HUES64 (cell line): ENCODE measurements at regions not wholly inside any gene's neighbourhood (a gene's known extent, or its start where the extent isn't known, plus 50 kb on each side); places are given as distances from the start of the nearest gene placed in this dataset.

ENCODE experiments used
- H3K27ac ChIP-seq: 2 replicates; pipeline ENCODE4 v1.7.0; 2013; ENCODE audit warnings: low read depth, low read length, inconsistent platforms
- H3K27me3 ChIP-seq: 2 replicates; pipeline ENCODE4 v1.6.1; 2013; ENCODE audit warnings: mild to moderate bottlenecking, low read length; ENCODE audit not compliant: insufficient read depth
- H3K36me3 ChIP-seq: 2 replicates; pipeline ENCODE4 v1.6.1; 2013; ENCODE audit warnings: mild to moderate bottlenecking, low read length; ENCODE audit not compliant: insufficient read depth
- H3K4me1 ChIP-seq: 2 replicates; pipeline ENCODE4 v1.6.1; 2013; ENCODE audit warnings: mild to moderate bottlenecking, low read length, moderate library complexity; ENCODE audit not compliant: insufficient read depth
- H3K4me3 ChIP-seq: 2 replicates; pipeline ENCODE4 v1.5.1; 2013; ENCODE audit warnings: mild to moderate bottlenecking, low read length, moderate library complexity
- H3K9ac ChIP-seq: 2 replicates; pipeline ENCODE4 v1.6.1; 2013; ENCODE audit warnings: mild to moderate bottlenecking, low read depth, low read length
- H3K9me3 ChIP-seq: 2 replicates; pipeline ENCODE4 v1.6.1; 2013; ENCODE audit warnings: low read depth, low read length; ENCODE audit not compliant: insufficient read depth
- WGBS: fragments of 150-250, 120-280 bp; methylation state at CpG from one replicate; pipeline ENCODE4 v1.1.7; 2013; ENCODE audit warnings: missing lambda C conversion rate; 5-methylcytosine and 5-hydroxymethylcytosine counted together

DNA sequence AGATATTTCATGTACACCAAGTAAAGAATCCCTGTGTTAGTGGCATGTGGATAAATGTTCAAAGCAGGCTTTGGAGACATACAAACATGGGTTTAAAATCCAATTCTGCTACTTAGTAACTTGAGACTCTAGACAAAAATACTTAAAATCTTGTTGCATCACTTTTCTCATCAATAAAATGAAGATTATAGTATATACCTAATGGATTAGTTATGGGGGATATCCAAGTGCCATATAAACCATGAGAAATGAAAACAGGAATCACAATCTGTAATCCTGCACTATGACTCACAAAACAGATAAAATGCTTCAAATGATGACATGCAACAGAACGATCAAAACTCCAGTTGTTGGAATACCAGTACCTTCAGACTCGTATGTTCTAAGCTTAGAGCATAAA is 496.0 kb upstream of the RGMA start:
- H3K27ac ChIP-seq: no peak overlapping the region
- H3K36me3 ChIP-seq: no peaks in the 10 kb centered on the region
- WGBS: 96% methylated on average over 2 of the region's 2 CpGs
- H3K9ac ChIP-seq: no peak overlapping the region
- no peaks in the 10 kb centered on the region for H3K9me3 ChIP-seq
- H3K4me1 ChIP-seq: no peaks in the 10 kb centered on the region
- H3K27me3 ChIP-seq: no peaks in the 10 kb centered on the region
- H3K4me3 ChIP-seq: no peak overlapping the region

DNA sequence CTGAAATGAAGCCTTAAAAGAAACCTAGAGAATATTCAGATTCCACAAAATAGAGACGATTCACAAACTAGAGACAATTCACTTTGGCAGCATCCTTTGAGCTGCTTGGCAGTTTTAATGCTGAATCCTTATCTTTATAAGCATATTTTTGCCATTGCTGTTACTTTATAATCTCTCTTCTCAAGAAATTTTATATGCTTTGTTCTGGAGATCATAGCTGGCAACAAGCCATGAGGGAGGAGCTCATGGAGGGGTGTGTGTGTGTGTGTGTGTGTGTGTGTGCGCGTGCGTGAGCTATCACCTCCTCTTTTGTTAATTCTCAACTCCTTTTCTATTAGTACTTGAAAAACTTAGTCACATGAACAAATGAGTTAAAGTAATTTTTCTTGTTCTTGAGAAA is 495.0 kb upstream of the RGMA start:
- no peak overlapping the region for H3K27ac ChIP-seq
- H3K36me3 ChIP-seq: no peaks in the 10 kb centered on the region
- 100% methylated on average over 1 of the region's 4 CpGs for WGBS
- no peak overlapping the region for H3K4me3 ChIP-seq
- no peaks in the 10 kb centered on the region for H3K9me3 ChIP-seq
- no peak overlapping the region for H3K9ac ChIP-seq
- no peaks in the 10 kb centered on the region for H3K27me3 ChIP-seq
- no peaks in the 10 kb centered on the region for H3K4me1 ChIP-seq

DNA sequence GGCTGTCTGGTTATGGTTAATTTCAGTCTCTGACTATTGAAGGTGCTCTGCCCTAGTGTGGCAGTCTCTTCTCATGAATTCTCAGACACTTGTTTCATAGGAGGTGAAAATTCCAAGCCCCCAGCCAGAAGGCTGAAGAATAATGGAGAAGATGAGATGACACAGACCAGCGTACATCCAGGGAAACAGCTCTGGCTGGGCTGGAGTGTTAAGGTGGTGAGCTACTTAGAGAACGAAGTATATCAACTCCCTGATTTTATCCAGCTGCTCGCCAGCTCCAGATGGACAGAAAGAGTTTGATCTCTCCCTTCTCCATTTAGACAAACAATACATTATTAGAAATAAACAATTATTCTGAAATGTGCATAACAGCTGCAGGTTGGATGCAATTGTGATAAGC is 494.5 kb upstream of the RGMA start:
- 98% methylated on average over 3 of the region's 3 CpGs for WGBS
- Histone ChIP-seq H3K36me3 (no peaks in the 10 kb centered on the region), H3K9me3 (no peaks in the 10 kb centered on the region), H3K27me3 (no peaks in the 10 kb centered on the region), H3K9ac (no peak overlapping the region), H3K4me1 (no peaks in the 10 kb centered on the region), H3K27ac (no peak overlapping the region), H3K4me3 (no peak overlapping the region)

DNA sequence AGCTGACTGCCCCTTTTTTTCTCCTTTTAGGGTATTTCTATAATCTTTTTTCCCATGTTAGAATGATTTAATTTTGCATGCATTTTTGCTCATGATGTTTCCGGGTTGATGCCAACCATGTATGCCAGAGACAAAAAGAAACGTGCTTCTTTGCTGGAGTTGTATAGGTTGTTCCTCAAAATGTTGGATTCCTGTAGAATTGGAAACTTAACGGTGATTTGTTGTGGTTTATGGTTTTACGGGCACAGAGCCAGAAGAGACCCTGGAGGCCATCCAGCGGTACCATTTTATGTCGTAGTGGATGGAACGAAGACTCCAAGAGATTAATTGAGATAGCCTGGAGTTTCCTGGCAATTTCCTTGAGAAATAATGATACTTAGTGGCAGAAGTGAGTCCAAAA is 481.5 kb upstream of the RGMA start:
- Histone ChIP-seq H3K4me3 (no peak overlapping the region), H3K9me3 (no peaks in the 10 kb centered on the region), H3K27me3 (no peaks in the 10 kb centered on the region), H3K36me3 (no peaks in the 10 kb centered on the region), H3K4me1 (no peaks in the 10 kb centered on the region; the same call in 1 of the 2 replicates), H3K9ac (no peak overlapping the region), H3K27ac (no peak overlapping the region)
- WGBS: 95% methylated on average over 7 of the region's 7 CpGs

DNA sequence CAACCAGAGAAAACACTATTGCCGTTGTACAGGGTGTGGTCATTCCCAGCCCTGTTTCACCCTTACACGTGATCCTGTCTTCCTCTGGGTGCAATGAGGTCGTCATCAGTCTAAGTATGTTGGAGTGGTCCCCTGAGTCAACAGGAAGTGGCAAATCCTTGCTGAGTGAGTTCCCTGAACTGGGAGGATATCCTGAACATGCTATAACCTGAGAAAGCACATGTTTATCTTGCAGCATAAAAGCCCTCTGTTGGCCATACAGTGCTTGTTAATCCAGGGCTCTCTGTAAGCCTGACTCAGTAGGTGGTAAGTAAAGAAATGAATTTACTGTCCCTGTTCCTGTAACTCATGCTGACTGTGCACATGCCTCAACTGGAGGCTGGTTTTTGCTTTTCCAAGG is 477.8 kb upstream of the RGMA start:
- Histone ChIP-seq H3K27ac (no peak overlapping the region), H3K27me3 (no peaks in the 10 kb centered on the region), H3K4me3 (no peak overlapping the region), H3K9me3 (no peaks in the 10 kb centered on the region), H3K36me3 (no peaks in the 10 kb centered on the region), H3K9ac (no peak overlapping the region), H3K4me1 (no peaks in the 10 kb centered on the region; the same call in 1 of the 2 replicates)
- 96% methylated on average over 3 of the region's 3 CpGs for WGBS

DNA sequence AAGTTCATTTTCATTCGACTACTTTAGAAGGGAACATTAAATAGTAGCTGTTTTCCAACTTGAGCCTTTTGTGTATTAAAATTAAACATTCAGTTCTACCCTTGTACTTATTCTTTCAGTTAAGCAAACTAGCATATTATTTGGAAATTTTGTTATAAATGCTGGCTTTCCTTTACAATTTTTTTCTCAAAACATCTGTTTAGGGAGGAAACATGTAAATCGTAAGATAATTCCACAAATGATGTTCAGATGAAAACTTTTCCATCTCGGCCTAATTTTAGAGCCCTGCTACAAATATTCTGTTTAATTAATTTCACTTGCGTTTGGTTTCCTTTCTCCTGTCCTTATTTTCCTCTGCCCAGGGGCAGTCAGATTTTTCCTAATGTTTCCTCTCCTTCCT is 476.2 kb upstream of the RGMA start:
- H3K4me3 ChIP-seq: no peak overlapping the region

DNA sequence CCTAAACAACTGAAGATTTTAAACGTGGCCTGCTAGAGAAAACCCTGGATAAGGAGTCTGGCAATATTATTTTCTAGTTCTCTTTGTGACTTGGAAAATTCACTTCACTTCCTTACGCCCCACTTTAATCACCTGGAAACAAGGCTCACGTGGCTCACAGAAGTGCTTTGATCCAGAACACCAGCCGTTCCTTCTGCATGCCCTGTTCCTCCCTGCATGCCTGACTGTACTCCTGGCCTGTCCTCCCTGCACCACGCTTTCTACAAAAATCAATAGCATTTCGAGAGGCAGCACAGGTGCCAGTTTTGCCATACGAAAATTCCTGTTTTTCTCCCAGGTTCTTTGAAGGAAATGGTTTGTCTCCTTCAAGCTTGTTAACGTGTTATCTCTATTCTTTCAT is 474.2 kb upstream of the RGMA start:
- Histone ChIP-seq H3K4me3 (no peak overlapping the region), H3K27me3 (no peaks in the 10 kb centered on the region)
- 88% methylated on average over 8 of the region's 8 CpGs for WGBS

More for the DNA sequence above, 476.2 kb upstream of the RGMA start:
- no peak overlapping the region for H3K9ac ChIP-seq
- H3K27me3 ChIP-seq: no peaks in the 10 kb centered on the region
- H3K4me1 ChIP-seq: no peaks in the 10 kb centered on the region; the same call in 1 of the 2 replicates
- H3K27ac ChIP-seq: no peak overlapping the region
- H3K9me3 ChIP-seq: no peaks in the 10 kb centered on the region
- H3K36me3 ChIP-seq: no peaks in the 10 kb centered on the region
- WGBS: 93% methylated on average over 3 of the region's 4 CpGs

DNA sequence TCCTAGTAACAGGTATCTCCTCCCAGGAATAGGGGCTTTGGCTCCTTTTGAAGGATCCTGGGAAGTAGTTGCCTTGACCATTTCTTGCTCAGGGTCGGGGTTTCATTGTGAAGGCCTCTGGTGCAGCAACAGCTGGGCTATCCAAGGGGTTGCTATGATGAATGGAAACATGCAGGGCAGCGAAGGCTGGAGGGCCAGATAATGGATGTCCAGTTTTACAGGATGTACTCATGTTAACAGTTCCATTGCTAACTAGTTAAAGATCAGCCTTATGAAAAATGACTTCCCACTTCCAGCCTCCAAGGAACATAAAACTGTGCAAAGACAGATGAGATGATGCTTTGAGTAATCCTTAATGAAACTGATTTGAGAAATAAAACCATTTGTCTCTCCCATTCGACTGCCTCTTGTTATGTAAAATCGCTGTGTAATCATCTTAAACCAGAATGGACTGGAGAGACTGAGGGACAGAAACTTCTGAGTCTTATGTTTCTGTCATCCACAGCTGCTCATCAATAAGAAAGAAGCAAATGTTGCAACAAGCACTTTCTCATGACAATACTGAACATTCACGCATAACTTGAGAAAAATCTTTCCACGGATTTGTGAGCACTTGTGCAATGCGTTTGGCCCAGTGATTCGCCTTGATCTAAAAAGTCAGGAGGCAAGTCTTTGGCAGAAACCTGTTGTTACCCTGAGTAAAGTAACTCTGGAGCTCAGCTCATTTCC is 473.5 kb upstream of the RGMA start:
- H3K27me3 ChIP-seq: no peaks in the 10 kb centered on the region

More for the DNA sequence above, 474.2 kb upstream of the RGMA start:
- H3K9ac ChIP-seq: no peak overlapping the region
- H3K36me3 ChIP-seq: no peaks in the 10 kb centered on the region
- no peaks in the 10 kb centered on the region; the same call in 1 of the 2 replicates for H3K4me1 ChIP-seq
- no peaks in the 10 kb centered on the region for H3K9me3 ChIP-seq
- no peak overlapping the region for H3K27ac ChIP-seq

DNA sequence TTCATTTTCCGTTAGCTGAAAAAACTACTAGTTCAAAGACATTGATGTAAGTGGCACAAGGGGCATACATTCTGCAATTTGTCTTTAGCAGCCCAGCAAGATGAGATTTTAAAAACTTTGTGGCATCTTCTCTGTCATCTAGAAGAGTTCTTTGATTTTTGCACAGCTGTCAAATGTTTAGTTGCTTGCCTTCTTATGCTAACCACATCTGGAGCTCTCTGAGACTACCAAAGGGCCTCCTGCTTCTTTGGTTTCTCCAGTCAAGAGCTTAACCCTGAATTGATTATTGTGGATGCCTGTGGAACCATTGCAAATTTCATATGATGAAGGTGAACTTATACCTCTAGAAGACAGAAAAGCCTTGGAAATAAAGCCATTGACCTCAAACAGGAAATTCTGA is 468.7 kb upstream of the RGMA start:
- H3K9me3 ChIP-seq: no peaks in the 10 kb centered on the region
- WGBS: 95% methylated on average over 1 of the region's 1 CpG
- no peak overlapping the region for H3K4me3 ChIP-seq
- H3K27me3 ChIP-seq: no peaks in the 10 kb centered on the region
- H3K4me1 ChIP-seq: no peaks in the 10 kb centered on the region
- H3K27ac ChIP-seq: no peak overlapping the region
- no peak overlapping the region for H3K9ac ChIP-seq
- H3K36me3 ChIP-seq: no peaks in the 10 kb centered on the region

More for the DNA sequence above, 473.5 kb upstream of the RGMA start:
- Histone ChIP-seq H3K9ac (no peak overlapping the region), H3K27ac (no peak overlapping the region), H3K4me3 (no peak overlapping the region), H3K36me3 (no peaks in the 10 kb centered on the region), H3K4me1 (no peaks in the 10 kb centered on the region; the same call in 1 of the 2 replicates), H3K9me3 (no peaks in the 10 kb centered on the region)
- 90% methylated on average over 8 of the region's 8 CpGs for WGBS

DNA sequence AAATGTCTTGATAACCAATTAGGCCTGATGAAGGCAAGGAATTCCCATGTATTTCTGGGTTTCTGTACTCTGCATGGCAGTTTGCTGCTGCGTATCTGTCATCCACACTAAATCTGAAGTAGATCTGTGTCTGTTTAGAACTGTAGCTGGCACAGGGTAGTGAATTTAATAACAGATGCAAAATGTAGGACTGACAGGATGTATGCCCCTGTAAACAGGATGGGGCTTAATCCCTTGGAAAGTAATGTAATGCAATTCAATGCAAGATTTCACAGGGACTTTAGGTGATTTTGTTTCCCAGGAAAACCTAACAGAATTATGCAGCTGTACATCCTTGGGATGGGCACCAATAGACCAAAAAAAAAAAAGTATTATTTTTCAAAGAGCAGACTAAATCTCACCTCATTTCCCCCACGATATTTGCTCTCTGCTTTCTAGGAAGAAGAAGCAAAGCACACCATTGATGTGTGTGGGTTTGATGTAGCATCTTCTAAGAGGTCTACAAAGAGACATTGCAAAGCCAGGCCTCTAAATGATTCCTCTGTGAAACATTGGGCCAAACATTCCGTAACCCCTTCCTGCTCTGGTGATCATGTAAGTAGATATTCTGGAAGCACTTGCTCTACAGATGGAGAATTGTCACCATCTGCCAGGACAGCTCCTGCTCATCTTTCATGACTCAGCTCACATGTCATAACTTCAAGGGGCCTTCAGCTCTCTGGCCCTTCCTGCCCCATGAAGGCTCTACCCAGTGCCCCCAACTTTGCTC is 464.3 kb upstream of the RGMA start:
- H3K9ac ChIP-seq: no peak overlapping the region
- H3K4me1 ChIP-seq: no peaks in the 10 kb centered on the region
- no peaks in the 10 kb centered on the region for H3K9me3 ChIP-seq
- H3K27me3 ChIP-seq: no peaks in the 10 kb centered on the region
- no peaks in the 10 kb centered on the region for H3K36me3 ChIP-seq
- H3K4me3 ChIP-seq: no peak overlapping the region
- H3K27ac ChIP-seq: no peak overlapping the region
- 67% methylated on average over 3 of the region's 3 CpGs for WGBS

DNA sequence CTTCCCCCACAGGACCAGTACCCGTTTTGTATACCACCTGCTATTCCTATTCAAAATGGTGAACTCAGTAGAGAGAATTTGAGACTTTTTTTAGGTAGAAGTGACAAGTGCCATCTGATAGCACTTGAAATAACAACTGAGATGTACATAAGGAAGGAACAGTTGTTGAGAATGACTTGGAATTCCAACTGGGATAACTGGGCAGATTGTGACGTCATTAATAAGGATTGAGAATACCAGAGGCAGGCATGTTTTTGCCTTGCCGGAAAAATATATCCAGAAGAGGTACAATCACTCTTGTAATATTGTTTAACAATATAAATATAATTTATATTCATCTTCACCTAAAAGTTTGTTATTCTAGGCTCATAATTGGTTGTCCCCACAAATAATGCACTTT is 454.1 kb upstream of the RGMA start:
- no peak overlapping the region for H3K4me3 ChIP-seq
- no peaks in the 10 kb centered on the region; the same call in 1 of the 2 replicates for H3K9me3 ChIP-seq
- no peak overlapping the region for H3K27ac ChIP-seq
- no peaks in the 10 kb centered on the region for H3K36me3 ChIP-seq
- no peaks in the 10 kb centered on the region for H3K4me1 ChIP-seq
- H3K9ac ChIP-seq: no peak overlapping the region
- WGBS: 68% methylated on average over 2 of the region's 3 CpGs
- H3K27me3 ChIP-seq: no peaks in the 10 kb centered on the region
